ENCODE measurements at regions not wholly inside any gene's neighbourhood (a gene's known extent, or its start where the extent isn't known, plus 50 kb on each side); places are given as distances from the start of the nearest gene placed in this dataset.

DNA sequence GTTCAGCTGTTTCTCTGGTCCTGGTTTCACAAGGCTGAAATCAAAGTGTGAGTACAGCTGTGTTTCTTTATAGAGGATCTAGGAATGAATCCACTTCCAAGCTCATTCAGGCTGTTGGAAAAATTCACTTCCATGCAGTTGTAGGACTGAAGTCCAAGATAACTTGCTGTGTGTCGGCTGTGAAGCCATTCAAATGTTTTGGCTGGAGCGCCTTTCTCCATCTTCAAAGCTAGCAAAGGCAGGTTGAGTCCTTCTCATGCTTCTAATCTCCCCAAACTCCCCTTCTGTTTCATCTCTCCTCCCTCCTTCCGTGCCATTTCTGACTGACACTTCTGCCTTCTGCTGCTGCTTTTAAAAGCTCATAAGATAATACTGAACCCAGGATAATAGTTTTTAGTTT lies 1195.4 kb upstream of the LRRN3 start:
- TF ChIP-seq, protein P1, sequence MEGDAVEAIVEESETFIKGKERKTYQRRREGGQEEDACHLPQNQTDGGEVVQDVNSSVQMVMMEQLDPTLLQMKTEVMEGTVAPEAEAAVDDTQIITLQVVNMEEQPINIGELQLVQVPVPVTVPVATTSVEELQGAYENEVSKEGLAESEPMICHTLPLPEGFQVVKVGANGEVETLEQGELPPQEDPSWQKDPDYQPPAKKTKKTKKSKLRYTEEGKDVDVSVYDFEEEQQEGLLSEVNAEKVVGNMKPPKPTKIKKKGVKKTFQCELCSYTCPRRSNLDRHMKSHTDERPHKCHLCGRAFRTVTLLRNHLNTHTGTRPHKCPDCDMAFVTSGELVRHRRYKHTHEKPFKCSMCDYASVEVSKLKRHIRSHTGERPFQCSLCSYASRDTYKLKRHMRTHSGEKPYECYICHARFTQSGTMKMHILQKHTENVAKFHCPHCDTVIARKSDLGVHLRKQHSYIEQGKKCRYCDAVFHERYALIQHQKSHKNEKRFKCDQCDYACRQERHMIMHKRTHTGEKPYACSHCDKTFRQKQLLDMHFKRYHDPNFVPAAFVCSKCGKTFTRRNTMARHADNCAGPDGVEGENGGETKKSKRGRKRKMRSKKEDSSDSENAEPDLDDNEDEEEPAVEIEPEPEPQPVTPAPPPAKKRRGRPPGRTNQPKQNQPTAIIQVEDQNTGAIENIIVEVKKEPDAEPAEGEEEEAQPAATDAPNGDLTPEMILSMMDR (IDR thresholded peaks at IDR 0.05; ENCODE audit: insufficient read depth, low read length), result no peak
- TF ChIP-seq POLR2AphosphoS5 (IDR thresholded peaks at IDR 0.05; ENCODE audit: low read depth) (no peak), GABPA (IDR thresholded peaks at IDR 0.05; ENCODE audit: low read depth) (no peak)

Data from HL-60 (cell line).